ENCODE measurements at regions not wholly inside any gene's neighbourhood (a gene's known extent, or its start where the extent isn't known, plus 50 kb on each side); places are given as distances from the start of the nearest gene placed in this dataset.

- H3K23me2 ChIP-seq (ENCODE audit: insufficient read length, low read depth, low read length, poor library complexity, severe bottlenecking): no peaks in the 10 kb centered on the region
- H4K8ac ChIP-seq (replicated peaks; ENCODE audit: insufficient read length, low read depth, low read length): no peak overlapping the region
- H3T11ph ChIP-seq (ENCODE audit: low read length): no peak overlapping the region
- H3K27me3 Mint-ChIP-seq (ENCODE audit: low read depth): no peaks in the 10 kb centered on the region; the same call in none of the 2 replicates
- H2BK120ac ChIP-seq (ENCODE audit: low read depth, low read length, poor library complexity, severe bottlenecking): no peak overlapping the region
- H2AK5ac ChIP-seq (ENCODE audit: insufficient read length, low read length): no peak overlapping the region
- H3K4me2 ChIP-seq (ENCODE audit: insufficient read depth, insufficient read length, low read length): no peak overlapping the region
- H4K20me1 ChIP-seq (ENCODE audit: control insufficient read depth, insufficient read depth, insufficient read length): no peaks in the 10 kb centered on the region
- no peak overlapping the region for H3K23ac ChIP-seq (ENCODE audit: insufficient read length, low read depth, low read length)
- H4K91ac ChIP-seq (ENCODE audit: insufficient read length, low read depth, low read length): no peak overlapping the region
- H3K27me3 ChIP-seq (ENCODE audit: insufficient read depth, low read length): no peaks in the 10 kb centered on the region
- no peak overlapping the region for H2BK15ac ChIP-seq (ENCODE audit: low read depth, low read length)
- H3K4me1 Mint-ChIP-seq: peaks cover 8 to 9% of the 10 kb centered on the region in 2 experiments; a peak in 3 of 4 replicates
- no peak overlapping the region for H3K27ac Mint-ChIP-seq
- H3K4ac ChIP-seq (ENCODE audit: low read depth, low read length): no peak overlapping the region
- H3K79me1 ChIP-seq (ENCODE audit: insufficient read depth, low read depth, low read length, poor library complexity, severe bottlenecking): no peaks in the 10 kb centered on the region
- no peaks in the 10 kb centered on the region for H3K79me2 ChIP-seq (ENCODE audit: insufficient read depth, low read length)
- no peaks in the 10 kb centered on the region for H3K9me3 Mint-ChIP-seq
- H3K27ac ChIP-seq (ENCODE audit: insufficient read length, low read depth, low read length): no peak overlapping the region
- H3K18ac ChIP-seq (ENCODE audit: insufficient read length, low read depth, low read length): no peak overlapping the region
- no peak overlapping the region for H3K9ac ChIP-seq (ENCODE audit: extremely low read depth, insufficient read length, low read length)
- WGBS (ENCODE audit: extremely low coverage, insufficient read length, low lambda C conversion rate): no CpG with 5 or more reads among the region's 2 CpGs
- H3K56ac ChIP-seq (ENCODE audit: insufficient read length, low read depth, low read length): no peak overlapping the region
- H3K9me3 ChIP-seq (ENCODE audit: control insufficient read depth, low read depth, low read length): no peaks in the 10 kb centered on the region
- no peak overlapping the region for H3K14ac ChIP-seq (ENCODE audit: insufficient read depth, low read length)
- no peak overlapping the region for H4K5ac ChIP-seq (ENCODE audit: insufficient read length, low read depth, low read length)
- no peaks in the 10 kb centered on the region for H3K36me3 Mint-ChIP-seq (ENCODE audit: insufficient read depth in 1 of 3, low read depth in 3 of 3)
- no peak overlapping the region for H2BK12ac ChIP-seq (ENCODE audit: insufficient read length, low read depth, low read length)
- no peak for DNase-seq
- no peak overlapping the region for H2BK20ac ChIP-seq (ENCODE audit: low read depth, low read length, poor library complexity, severe bottlenecking)
- no peak overlapping the region for H3K4me3 Mint-ChIP-seq
- H2AFZ ChIP-seq (ENCODE audit: low read length): no peak overlapping the region
- H2BK5ac ChIP-seq (ENCODE audit: insufficient read length, low read length): no peak overlapping the region
- no peaks in the 10 kb centered on the region for H3K4me1 ChIP-seq (ENCODE audit: insufficient read depth, low read length)
- no peak for TF ChIP-seq CTCF (conservative IDR thresholded peaks at IDR 0.05)
Observed at GRCh38 chr12:77342253-77342652, 276.9 kb upstream of the E2F7 start.
